Uterus (tissue), 3 donors: ENCODE measurements at regions not wholly inside any gene's neighbourhood (a gene's known extent, or its start where the extent isn't known, plus 50 kb on each side); places are given as distances from the start of the nearest gene placed in this dataset.

Experiments
- DNase-seq, 2 donors: peaks; one replicate each; pipeline ENCODE4 v3.0.0-alpha.2; 2019 to 2020
- H3K27ac ChIP-seq, 2 donors: fragments of 200-600 bp; sonication (generic); 1 replicate in 1 of 2; 2 replicates in 1 of 2; pipeline ENCODE4 v1.5.1; 2016 to 2018
- H3K27me3 ChIP-seq, 2 donors: fragments of 200-600 bp; sonication (generic); one replicate each; pipeline ENCODE4 v1.5.1; 2018 to 2019; ENCODE audit warnings: control low read depth in 1 of 2
- H3K36me3 ChIP-seq, 2 donors: fragments of 200-600 bp; sonication (generic); one replicate each; pipeline ENCODE4 v1.5.1; 2019; ENCODE audit warnings: control low read depth in 1 of 2
- H3K4me1 ChIP-seq, 2 donors: fragments of 200-600 bp; sonication (generic); one replicate each; pipeline ENCODE4 v1.5.1; 2018 to 2019; ENCODE audit warnings: control low read depth in 1 of 2
- H3K4me3 ChIP-seq, 2 donors: fragments of 200-600 bp; sonication (generic); 1 replicate in 1 of 2; 2 replicates in 1 of 2; pipeline ENCODE4 v1.5.1; 2018 to 2019; ENCODE audit warnings: mild to moderate bottlenecking in 1 of 2
- H3K9me3 ChIP-seq, 2 donors: fragments of 200-600 bp; sonication (generic); one replicate each; pipeline ENCODE4 v1.5.1; 2019; ENCODE audit warnings: control low read depth in 1 of 2
- CTCF ChIP-seq, 4 experiments: fragments of 200-600 bp in 2 of 4; fragments of 450-650 bp in 2 of 4; sonication (generic) in 2 of 4; IDR thresholded peaks; one replicate each; pipeline ENCODE4 v1.5.1; 2016 to 2019; ENCODE audit warnings: antibody characterized with exemption in 4 of 4, mild to moderate bottlenecking in 2 of 4, moderate library complexity in 1 of 4
- POLR2A ChIP-seq, 2 donors: fragments of 450-650 bp; IDR thresholded peaks; one replicate each; pipeline ENCODE4 v1.6.1; 2016; ENCODE audit warnings: antibody characterized with exemption in 2 of 2, mild to moderate bottlenecking in 1 of 2, moderate library complexity in 1 of 2
- intact Hi-C: fragments of 100-400 bp; cut with DNase I; formaldehyde crosslinking; loops from one replicate; pipeline ENCODE4 v1.15.1; 2023; ENCODE audit warnings: low total_unique reads
- donor health status: DM: yes; HTN: yes; CAD: no.

- H3K36me3 ChIP-seq = no peaks in the 10 kb centered on the region
- no peak for DNase-seq
- TF ChIP-seq POLR2A (IDR thresholded peaks at IDR 0.05) = no peak
- no peak for TF ChIP-seq CTCF (IDR thresholded peaks at IDR 0.05)
- H3K27ac ChIP-seq = no peak overlapping the region
- H3K27me3 ChIP-seq = no peaks in the 10 kb centered on the region
- no peaks in the 10 kb centered on the region for H3K4me1 ChIP-seq
- intact Hi-C loops = no loop called here
- H3K4me3 ChIP-seq = no peak overlapping the region
- H3K9me3 ChIP-seq = no peaks in the 10 kb centered on the region
Measured at GRCh38 chr2:192480984-192481383, 286.3 kb upstream of the TMEFF2 start.

GRCh38 chr2:192473331-192473730 lies 278.6 kb upstream of the TMEFF2 start:
- Histone ChIP-seq H3K27me3 (no peaks in the 10 kb centered on the region), H3K36me3 (no peaks in the 10 kb centered on the region), H3K4me3 (no peak overlapping the region), H3K9me3 (no peaks in the 10 kb centered on the region), H3K27ac (no peak overlapping the region), H3K4me1 (no peaks in the 10 kb centered on the region)
- intact Hi-C loops = no loop called here
- TF ChIP-seq POLR2A (IDR thresholded peaks at IDR 0.05) = no peak
- TF ChIP-seq CTCF (IDR thresholded peaks at IDR 0.05) = no peak
- DNase-seq = no peak

- TF ChIP-seq POLR2A (IDR thresholded peaks at IDR 0.05) = no peak
- no peak for TF ChIP-seq CTCF (IDR thresholded peaks at IDR 0.05)
- intact Hi-C loops = no loop called here
- no peaks in the 10 kb centered on the region for H3K27me3 ChIP-seq
Measured at GRCh38 chr2:192471982-192472381, 277.2 kb upstream of the TMEFF2 start.

GRCh38 chr2:192469612-192470011 lies 274.9 kb upstream of the TMEFF2 start:
- intact Hi-C loops = no loop called here
- Histone ChIP-seq H3K27me3 (no peaks in the 10 kb centered on the region), H3K9me3 (no peaks in the 10 kb centered on the region), H3K36me3 (no peaks in the 10 kb centered on the region), H3K4me3 (no peak overlapping the region), H3K27ac (no peak overlapping the region), H3K4me1 (no peaks in the 10 kb centered on the region)
- no peak for DNase-seq
- TF ChIP-seq POLR2A (IDR thresholded peaks at IDR 0.05) (no peak), CTCF (IDR thresholded peaks at IDR 0.05) (no peak)

More at GRCh38 chr2:192471982-192472381, 277.2 kb upstream of the TMEFF2 start:
- DNase-seq = no peak
- H3K4me3 ChIP-seq = no peak overlapping the region
- no peaks in the 10 kb centered on the region for H3K36me3 ChIP-seq
- no peak overlapping the region for H3K27ac ChIP-seq
- no peaks in the 10 kb centered on the region for H3K4me1 ChIP-seq
- no peaks in the 10 kb centered on the region for H3K9me3 ChIP-seq

GRCh38 chr2:192467953-192468660 lies 273.4 kb upstream of the TMEFF2 start:
- intact Hi-C loops = no loop called here
- no peak overlapping the region for H3K4me3 ChIP-seq
- no peaks in the 10 kb centered on the region for H3K9me3 ChIP-seq
- TF ChIP-seq POLR2A (IDR thresholded peaks at IDR 0.05) (no peak), CTCF (IDR thresholded peaks at IDR 0.05) (no peak)
- DNase-seq = no peak
- no peaks in the 10 kb centered on the region for H3K27me3 ChIP-seq
- H3K27ac ChIP-seq = no peak overlapping the region
- no peaks in the 10 kb centered on the region for H3K4me1 ChIP-seq
- H3K36me3 ChIP-seq = no peaks in the 10 kb centered on the region
